ENCODE measurements at regions not wholly inside any gene's neighbourhood (a gene's known extent, or its start where the extent isn't known, plus 50 kb on each side); places are given as distances from the start of the nearest gene placed in this dataset.

GRCh38 chr1:168782559-168783116 lies 53.6 kb upstream of the DPT start:
- no peak for DNase-seq

DNA sequence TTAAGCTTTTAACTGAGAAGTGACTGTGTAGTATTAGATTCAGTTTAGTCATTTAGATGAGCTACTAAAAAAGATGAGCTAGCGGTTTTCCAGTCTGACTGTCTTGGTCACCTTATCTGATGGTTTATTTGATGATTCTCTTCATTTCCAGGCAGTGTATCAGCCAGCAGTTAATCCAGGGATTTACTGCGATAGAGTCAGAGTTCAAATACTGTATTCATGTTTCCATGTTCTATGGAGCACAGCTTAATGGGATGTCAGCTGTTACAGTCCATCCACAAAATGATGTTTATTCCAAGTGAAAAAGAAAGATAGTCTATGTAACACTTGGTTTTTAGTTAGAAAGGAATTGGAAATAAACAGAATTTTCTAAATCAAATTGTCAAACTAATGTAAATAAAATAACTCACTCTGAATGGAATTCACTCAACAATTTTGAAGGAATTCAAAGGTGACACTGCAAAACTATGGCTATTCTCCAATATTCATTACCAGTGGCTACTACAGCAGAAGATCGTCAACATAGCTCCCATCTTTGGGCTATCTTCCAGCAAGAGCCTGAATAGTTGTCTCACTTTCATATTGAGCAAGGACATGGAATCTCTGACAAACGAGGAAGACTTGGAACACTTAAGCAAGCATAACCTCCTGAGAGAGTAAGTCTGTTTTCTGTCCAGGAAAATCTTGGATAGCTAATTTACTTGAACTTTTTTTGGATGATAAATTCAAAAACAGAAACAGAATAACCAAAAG lies 54.6 kb upstream of the DPT start:
- DNase-seq = no peak

- no peak for DNase-seq
Measured at GRCh38 chr1:168786476-168787330, 57.7 kb upstream of the DPT start.

DNA sequence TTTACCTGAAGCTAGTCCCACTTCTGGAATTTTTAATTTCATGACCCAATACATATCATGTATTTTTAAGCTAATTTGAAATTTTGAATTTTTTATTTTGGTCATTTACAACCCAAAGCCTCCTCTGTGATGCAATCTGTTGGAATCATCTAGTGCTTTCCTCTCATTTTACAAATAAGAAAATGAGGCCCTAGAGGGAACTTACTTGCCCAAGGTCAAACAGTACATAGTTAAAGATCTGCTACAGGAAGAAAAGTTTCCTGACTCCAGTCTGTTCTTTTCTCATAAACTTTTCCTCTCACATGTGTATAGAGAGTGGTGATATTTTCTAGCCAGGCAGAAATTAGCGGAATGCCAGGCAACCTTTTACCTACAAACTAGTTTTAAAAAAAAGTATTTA lies 59.3 kb upstream of the DPT start:
- DNase-seq = no peak

DNA sequence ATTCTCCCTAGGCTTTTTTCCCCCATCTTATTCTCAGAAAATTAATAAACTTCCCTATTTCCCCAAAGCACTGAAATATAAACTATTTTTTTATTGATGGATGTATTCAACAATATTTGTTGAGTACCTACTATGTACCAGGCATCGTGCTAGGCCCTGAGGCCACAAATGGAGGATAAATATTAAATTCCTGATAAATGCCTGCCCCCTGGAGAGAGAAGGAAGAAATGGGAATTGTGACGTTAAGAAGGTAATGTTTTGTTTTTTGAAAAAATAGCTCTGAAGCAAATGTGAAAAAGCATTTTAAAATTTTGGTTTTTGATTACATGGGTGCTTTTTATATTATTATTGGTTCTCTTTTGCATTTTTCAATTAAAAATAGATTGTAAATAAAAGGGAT lies 60.5 kb upstream of the DPT start:
- no peak for DNase-seq

DNA sequence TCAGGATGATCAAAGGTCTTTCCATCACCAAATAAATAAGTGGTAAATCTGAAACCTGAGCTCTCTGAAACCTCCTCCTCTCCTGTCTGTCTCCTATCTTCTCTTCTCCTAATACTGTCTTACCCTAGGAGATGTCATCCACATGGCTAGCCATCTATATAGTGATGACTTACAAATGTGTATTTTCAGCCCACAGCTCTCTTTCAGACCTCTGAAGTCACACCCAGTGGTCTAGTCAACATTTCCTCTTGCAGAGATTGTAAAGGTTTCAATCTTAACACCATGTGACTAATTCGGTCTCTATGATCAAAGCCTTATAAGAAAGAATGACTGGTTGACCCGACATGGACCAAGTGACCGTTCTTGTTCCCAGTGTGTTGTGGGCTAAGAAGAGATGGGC lies 63.1 kb upstream of the DPT start:
- no peak for DNase-seq

DNA sequence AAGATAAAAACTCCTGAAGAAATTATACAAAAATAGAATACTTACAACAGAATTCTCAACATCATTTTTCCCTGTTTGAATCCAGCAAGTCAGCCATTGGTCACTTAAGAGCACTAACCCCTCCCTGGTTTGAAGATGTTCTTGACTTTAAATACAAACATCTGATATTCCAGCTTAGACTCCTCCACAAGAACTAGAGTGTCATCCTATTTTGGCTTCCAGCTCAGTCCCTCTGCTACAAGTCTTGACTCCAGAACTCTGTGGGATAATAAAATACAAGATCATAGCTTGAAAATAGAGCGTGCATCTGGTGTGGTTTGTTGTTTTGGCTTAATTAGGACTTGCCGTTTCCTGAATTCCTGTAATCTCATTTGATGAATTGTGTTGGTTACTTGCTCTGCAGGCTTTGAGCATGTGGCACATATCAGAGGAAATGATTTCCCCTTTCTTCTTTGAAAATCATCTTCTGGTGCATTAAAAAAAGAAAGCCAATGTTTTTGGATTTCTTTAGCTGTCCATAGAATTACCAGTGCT lies 63.7 kb upstream of the DPT start:
- DNase-seq = no peak

DNA sequence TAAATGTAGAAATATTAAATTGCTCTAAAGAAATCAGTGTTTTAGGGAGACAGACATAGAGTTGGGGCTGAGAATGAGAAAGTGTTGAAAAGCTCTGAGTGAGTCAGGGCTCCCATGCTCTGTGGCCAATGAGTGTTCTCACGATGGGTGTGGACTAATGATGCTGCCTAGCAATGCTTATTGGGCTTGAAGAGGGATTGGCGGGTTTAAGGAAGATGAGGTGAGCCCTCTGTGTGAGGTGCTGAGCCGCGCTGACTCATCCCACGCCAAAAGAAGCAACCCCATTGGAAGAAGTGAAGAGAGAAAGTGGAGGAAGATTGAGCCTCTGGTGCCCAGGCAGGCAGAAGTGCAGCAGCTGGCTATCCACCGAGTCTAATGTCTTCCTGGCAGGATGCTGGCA lies 65.1 kb upstream of the DPT start:
- DNase-seq = no peak

DNA sequence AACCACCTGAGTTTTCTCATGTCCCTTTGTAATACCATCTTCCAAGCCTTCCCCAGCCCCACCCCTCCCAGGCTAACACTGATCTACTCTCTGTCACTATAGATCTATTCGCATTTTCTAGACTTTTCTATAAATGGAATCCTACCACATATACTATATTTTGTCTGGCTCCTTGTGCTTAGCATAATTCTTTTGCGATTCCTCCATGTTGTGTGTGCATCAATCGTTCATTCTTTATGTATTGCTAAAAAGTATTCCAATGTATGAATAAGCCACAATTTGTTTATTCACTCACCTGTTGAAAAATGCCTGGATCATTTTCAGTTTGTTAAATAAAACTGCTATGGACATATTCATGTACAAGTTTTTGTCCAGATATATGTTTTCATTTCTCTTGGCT lies 66.7 kb upstream of the DPT start:
- no peak for DNase-seq

DNA sequence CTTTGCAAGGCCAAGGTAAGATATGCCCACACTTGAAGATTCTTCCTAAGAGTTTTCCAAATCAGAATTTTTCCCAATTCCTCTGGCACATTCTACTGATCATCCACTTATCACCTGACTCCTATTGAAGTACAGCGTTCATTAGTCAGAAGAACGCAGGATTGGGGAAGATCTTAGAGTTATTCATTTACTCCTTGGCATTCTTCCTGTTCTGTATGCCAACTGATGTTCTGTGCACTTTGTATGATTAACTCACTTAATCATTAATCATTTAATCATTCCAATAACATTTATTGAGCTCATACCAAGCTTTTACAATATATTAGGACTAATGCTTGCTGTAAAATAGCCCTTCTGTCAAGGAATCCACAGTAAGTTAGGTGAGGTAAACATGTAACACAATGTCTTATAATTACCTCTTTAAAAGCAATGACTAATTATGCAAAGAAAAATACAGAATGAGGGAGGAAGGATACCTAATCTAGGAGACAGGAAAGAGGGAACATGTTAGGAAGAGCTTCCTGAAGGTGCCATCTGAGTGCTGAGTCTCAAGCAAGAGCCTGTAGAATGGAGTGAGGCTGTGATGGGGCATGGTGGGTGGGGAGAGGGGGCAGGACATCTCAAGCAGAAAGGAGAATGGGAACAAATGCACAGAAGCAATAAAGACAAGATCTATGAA lies 71.1 kb upstream of the DPT start:
- no peak for DNase-seq

GRCh38 chr1:168801032-168801745 lies 72.2 kb upstream of the DPT start:
- DNase-seq = no peak

GRCh38 chr1:168803806-168804510 lies 75.0 kb upstream of the DPT start:
- no peak for DNase-seq

GRCh38 chr1:168806952-168807351 lies 77.9 kb upstream of the DPT start:
- DNase-seq = no peak

DNA sequence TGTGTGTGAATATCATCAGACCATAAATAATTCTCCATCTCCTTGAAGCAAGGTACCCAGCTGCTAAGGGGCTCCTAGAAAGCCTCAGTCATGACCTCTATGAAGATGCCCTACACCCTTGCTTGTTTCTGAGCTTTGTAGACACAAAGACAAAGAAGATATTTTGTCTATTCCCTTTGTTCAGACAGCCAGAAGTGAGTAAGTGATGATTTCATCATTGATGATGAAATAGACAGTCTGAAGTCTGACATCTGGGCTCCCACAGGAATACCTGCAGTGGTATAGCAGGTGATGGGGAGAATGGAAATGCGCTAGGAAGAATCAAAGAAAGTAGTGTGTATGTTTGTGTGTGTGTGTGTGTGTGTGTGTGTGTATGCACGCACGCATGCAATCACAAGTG lies 82.2 kb upstream of the DPT start:
- no peak for DNase-seq

GRCh38 chr1:168819668-168820067 lies 90.7 kb upstream of the DPT start:
- DNase-seq = no peak

DNA sequence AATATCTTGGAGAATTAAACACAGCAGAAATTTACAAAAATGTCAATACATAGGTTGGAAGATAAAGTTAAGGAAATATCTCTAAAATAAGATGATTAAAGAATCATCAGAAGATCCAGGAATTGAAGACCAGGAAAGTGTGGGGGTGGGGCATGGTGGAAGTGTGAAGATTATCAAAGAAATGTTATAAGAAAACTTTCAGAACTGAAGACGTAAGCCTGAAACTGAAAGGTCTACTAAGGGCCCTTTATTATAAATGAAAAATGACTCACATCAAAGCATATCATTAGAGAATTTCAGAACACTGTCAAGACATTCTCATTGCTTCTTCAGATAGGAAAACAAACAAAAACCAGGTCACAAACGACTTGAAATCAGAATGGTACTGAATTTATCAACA lies 92.4 kb upstream of the DPT start:
- DNase-seq = no peak

DNA sequence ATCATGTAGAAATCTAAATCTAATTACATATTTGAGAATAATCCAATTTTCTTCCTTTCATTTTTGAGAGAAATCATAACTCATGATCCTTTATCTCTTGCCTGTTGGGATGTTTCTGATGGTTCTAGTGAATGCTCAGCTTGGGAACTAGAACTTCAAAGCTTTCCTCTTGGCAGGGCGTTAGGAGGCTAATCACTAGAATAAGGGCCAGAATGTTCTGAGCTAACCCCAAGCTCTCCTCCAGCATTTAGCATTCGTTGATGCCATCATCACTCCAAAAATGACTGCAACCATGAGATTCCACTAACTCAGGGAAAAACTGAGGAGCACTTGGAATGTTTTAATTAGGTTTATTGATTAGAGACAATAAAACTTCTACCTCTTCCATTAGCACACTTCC lies 93.9 kb upstream of the DPT start:
- DNase-seq = no peak

DNA sequence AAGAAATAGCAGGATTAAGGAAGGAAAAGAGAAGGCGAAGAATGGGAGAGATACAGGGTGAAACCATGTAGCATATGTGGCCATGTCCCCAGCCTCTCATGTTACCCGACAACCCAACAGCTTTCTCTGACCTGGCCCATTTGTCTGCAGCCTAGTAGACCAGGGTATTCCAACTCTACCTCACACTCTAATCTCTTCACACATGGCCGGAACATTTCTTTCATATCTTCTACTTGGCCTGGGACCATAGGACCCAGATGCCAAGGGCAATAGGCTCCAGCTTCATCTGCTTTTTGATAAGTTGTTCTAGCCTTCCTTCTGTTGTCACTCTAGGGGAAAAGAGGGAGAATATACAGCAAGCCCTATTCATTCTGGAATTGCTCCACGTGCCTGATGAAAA lies 95.0 kb upstream of the DPT start:
- DNase-seq = no peak

DNA sequence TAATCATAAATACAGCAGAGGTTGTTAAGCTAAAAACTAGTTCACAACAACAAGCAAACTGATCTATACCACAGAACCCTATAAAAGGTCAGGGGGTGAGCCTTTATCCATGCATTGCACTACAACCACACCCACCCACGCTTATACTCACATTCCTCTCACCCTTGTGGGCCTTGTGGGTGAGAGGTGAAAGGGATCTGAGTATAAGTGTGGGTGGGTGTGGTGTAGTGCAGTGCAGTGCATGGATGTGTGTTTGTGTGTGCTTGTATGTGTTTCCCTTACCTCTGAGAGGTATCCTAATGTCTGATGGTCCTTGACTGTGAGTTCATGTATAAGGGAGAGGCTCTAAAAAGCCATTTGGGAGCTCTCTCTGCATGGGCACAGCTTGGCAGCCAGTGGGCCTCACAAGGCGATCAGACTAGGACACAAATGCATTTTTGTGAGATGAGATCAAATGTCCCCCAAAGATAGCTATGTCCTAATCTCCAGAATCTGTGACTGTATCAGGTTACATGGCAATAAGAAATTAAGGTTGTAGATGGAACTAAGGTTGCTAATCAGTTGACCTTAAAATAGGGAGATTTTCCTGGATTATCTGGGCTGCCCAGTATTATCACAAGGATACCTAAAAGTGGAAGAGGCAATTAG lies 95.5 kb upstream of the DPT start:
- no peak for DNase-seq

GRCh38 chr1:168825129-168825528 lies 96.1 kb upstream of the DPT start:
- DNase-seq = no peak

DNA sequence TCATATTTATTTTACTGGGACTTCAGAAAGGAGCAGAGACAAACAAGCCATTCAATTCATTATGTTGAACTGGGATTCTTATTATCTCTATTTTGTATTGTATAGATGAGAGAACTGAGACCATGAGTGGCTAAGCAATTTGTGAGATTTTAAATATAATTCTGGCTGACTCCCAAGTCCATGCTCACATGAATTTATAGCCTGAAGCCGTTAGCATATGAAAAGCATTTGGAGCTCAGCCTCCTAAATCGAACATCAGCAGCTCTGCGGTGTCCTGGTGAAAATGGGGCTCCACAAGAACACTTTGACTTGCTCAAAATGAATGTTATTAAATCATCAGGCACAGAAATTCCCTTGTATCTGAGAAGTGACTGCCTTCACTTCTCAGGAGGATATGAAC lies 96.8 kb upstream of the DPT start:
- no peak for DNase-seq
